ENCODE measurements at regions not wholly inside any gene's neighbourhood (a gene's known extent, or its start where the extent isn't known, plus 50 kb on each side); places are given as distances from the start of the nearest gene placed in this dataset.

- no peak for ATAC-seq (ENCODE audit: low FRiP score)
- TF ChIP-seq CTCF (IDR thresholded peaks at IDR 0.05): no peak
- no peak for DNase-seq (ENCODE audit: low spot score)
Measured at GRCh38 chr15:70561885-70562284, 201.5 kb downstream of the UACA start.

DNA sequence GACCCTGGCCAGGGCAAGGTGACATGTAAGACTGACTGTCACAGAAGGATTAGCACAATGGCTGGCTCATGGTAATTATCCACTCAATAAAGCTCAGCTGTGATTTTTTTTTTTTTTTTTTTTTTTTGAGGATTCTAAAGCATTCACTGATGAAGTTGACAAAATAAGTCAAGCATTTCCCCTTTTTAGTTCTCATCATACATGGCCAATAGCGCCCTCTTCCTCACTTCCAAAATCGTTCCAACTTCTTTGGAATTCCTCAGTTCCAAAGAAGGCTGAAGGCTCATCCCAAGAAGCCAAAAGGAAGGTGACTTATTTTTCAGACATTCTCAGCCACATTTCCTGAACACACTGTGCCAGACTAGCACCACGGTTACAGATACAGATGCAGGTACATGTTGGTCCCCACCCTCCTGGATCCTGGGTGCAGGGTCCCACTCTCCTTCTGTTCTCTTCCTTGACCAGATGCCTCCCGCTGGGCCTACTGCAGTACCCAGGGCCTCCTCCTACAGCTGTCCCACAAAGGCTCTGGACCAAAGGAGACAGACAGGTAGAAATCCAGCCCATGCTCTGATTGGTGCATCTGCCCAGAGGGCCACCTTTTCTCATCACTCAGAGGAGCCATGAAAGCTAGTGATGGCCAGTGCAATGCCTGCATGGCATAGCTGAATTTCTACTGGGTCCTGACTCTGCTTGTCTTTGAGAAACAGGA is 202.6 kb downstream of the UACA start:
- no peak for DNase-seq (ENCODE audit: low spot score)
- ATAC-seq (ENCODE audit: low FRiP score): no peak
- no peak for TF ChIP-seq CTCF (IDR thresholded peaks at IDR 0.05)

- no peak for TF ChIP-seq CTCF (IDR thresholded peaks at IDR 0.05)
- ATAC-seq (ENCODE audit: low FRiP score) (no peak), DNase-seq (ENCODE audit: low spot score) (no peak)
Measured at GRCh38 chr15:70559265-70560239, 203.8 kb downstream of the UACA start.

GRCh38 chr15:70558406-70559264 is 204.7 kb downstream of the UACA start:
- ATAC-seq (ENCODE audit: low FRiP score): no peak

DNA sequence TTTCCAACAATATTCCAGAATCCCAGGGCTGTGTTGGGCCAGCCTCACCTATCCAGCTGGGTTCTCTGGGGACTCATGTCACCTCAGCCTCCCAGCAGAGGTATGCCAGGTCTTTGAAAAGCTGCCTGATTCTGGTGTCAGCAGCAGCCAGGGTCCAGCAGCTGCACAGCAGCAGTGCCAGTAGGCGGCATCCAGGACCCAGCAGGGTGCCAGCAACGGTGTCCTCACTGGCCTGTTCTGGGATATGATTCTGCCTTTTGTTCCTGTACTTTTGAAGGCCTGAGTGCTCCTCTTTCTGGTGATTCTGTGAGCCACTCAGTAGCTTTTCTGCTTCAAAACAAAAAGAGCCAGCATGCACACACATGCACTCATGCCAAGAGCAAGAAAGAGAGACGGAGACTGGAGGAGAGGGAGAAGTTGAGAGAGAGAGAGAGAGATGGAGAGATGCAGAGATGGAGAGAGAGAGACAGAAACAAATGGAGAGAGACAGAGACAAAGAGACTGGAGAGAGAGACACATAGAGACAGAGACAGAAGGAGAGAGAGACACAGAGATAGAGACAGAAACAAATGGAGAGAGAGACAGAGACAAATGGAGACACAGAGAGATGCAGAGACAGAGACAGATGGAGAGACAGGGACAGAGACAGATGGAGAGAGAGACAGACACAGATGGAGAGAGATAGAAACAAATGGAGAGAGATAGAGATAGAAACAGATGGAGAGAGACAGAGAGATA is 205.7 kb downstream of the UACA start:
- ATAC-seq (ENCODE audit: low FRiP score): no peak
- no peak for DNase-seq (ENCODE audit: low spot score)
- no peak for TF ChIP-seq CTCF (IDR thresholded peaks at IDR 0.05)

More at GRCh38 chr15:70558406-70559264, 204.7 kb downstream of the UACA start:
- TF ChIP-seq CTCF (IDR thresholded peaks at IDR 0.05): no peak
- no peak for DNase-seq (ENCODE audit: low spot score)

- DNase-seq (ENCODE audit: low spot score): no peak
- TF ChIP-seq CTCF (IDR thresholded peaks at IDR 0.05): no peak
- ATAC-seq (ENCODE audit: low FRiP score): no peak
Measured at GRCh38 chr15:70556779-70557178, 206.6 kb downstream of the UACA start.
